ENCODE measurements at regions not wholly inside any gene's neighbourhood (a gene's known extent, or its start where the extent isn't known, plus 50 kb on each side); places are given as distances from the start of the nearest gene placed in this dataset.

DNA sequence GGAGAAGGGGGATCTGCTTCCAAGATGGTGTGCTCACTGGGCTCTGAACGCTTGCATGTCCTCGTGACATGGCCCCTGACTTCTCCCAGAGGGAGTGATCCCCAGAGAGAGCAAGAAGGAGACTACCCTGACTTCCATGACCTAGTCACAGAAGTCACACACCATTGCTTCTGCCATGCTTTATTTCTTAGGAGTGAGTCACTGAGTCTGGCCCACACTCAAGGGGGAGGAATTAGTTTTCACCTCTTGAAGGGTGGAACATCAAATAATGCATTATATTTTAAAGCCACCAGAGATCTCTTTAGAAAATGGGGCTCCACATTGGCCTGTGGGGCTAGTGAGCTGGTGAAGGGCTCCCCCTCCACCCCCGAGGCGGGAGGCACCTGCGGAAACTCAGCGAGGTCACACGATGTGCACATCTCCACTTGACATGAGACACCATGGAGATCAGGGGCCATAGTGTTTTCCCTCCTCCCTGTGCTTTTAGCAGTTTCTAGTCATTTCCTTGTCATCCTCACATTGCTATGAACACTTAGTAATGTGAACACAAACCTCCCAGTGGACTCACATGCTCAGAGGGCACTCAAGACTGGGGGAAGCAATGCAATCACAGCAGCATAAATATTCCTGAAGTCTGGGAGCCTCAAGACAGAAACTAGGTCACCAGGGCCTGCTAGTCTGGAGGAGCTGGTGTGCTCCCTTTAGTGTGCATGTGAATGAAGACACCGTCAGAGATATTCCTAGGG, 87.4 kb upstream of the FZD10 start:
- DNase-seq: no peak

DNA sequence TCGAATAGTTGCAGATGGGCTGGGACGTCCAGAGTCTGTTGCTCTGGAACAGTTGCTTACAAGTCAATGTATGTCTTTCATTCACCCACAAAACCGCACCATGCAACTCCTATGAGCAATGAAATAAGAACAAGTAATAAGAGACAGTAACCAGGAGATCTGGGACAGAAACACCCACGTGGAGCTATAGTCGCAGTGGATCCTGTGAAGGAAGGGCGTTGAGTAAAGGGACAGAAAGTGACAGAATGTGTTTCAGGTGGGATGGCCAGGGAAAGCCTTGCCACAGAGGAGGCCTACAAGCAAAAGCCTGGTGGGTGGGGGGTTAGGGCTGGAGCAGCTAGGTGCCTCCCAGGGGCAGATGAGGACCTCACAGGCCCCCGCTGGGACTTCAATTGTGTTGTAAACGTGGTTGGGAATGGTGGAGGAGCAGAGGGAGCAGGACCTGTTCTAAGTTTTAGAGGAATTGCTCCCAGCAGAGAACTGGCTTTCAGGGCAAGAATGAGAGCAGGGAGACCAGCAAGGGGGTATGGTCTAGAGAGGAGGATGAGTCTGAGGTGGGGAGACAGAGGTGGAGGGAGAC, 86.7 kb upstream of the FZD10 start:
- DNase-seq: no peak

DNA sequence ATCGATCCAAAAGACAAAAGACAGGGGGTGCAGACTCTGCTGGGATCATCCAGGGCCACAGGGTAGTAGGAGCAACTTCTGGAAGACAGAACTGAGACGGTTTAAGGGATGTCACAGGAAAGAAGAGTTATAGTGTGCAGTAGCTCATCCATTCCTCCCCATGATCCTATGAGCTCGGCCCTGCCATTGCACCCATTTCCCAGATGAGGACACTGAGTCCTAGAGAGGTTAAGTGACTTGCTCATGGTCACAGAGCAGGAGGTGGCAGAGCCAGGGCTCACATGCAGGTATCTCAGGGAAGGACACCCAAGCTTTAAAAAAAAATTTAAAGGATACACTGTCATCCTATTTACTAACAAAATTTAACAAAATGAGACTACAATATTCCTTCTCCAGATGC, 86.1 kb upstream of the FZD10 start:
- no peak for DNase-seq

DNA sequence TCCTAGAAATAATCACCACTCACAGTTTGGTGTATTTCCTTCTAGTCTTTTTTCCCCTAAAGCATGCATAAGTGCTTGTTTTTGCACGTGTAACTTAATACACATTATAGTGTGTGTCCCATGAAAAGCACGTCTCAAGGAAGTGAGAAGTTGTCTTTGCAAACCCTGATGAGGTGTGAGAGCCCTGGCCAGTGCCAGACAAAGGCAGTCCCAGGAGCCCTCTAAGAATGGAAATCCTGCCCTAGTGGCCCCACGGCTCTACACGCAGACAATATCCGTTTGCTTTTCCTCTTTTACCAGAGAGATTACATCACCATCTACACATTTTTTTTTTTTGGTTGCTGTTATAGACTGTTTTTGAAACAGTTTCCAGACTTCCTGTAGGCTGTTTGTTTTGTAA, 85.5 kb upstream of the FZD10 start:
- no peak for DNase-seq

DNA sequence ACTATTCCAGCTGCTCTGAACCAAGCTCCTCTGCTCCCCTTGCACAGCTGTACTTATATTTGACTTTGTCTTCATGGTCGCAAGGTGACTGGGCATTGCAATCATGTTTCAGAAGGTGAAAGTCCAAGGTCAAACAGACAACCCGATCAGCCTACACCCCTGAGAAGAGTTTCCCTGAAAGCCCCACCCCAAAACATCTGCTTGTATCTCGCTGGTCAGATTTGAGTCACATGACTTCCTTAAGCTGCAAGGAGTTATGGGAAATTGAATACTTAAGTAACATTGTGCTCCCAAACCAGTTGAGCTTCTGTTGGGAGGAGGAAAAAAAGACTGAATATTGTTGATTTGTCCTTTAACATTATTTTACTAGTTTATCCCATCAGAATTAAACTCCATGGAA, 83.4 kb upstream of the FZD10 start:
- no peak for DNase-seq

DNA sequence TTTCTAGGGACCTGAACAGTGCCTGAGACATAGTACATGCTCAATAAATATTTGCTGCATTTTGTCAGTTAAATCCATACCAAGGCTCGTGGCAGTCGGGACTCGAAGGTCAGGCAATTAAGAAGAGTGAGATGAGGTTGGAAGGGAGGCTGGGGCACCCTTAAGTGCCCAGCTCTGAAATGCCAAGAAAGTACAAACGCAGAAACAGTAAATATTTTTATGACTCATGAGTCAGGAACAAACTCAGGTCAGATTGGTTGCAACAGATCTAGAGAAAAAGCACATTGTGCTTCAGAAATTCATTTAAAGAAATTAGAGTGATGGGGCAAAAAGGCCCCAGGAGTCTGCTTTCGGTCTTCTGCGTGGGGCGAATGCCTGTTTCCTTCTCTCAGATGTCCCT, 83.0 kb upstream of the FZD10 start:
- no peak for DNase-seq

DNA sequence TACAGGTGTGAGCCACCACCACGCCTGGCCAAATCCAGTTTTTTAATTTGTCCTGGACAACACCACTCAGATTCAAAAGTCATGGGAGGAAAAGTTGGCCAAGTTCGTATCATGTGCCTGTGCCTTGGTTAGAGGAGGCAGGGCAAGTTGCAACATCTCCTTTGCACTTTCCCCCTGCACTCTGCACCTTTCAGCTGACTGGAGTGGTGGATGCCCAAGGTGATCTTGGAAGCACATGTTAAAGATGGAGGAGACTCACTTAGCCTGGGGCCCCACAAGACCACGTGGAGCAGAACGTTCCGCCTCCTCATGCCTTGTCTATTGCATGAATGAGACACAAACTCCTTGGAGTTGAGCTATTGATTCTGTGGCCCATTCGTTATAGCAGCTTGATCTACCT, 82.1 kb upstream of the FZD10 start:
- no peak for DNase-seq

DNA sequence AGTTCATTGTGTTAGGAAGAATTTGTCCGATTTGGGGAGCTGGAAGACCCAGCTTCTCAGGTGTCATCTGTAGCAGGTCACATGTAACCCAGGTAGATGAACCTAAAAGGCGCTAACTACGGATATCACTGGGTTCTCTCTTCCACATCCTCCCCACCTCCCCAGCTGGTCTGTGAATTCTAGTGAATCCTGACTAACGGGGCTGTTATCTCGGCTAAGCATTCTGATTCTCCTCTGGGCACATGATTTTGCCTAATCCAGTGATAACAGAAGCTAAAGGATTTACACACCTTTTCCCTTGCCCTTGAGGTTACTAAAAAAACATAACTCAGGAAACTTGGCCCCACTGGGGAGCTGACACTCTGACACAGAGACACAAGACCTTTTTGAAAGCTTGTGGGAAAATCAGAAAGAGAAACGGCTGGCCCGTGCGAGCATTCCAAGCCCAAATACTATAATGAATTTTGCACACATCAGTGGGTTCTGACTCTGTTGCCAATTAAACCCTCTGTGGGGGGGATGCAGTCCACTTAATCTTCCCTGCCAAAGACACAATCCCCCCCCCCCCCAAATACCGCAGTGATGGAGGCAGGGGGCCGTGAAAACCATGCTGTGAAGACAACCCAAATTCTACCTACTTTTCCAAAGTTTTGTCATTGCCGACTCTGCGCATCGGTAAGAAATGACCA, 81.0 kb upstream of the FZD10 start:
- DNase-seq: no peak

DNA sequence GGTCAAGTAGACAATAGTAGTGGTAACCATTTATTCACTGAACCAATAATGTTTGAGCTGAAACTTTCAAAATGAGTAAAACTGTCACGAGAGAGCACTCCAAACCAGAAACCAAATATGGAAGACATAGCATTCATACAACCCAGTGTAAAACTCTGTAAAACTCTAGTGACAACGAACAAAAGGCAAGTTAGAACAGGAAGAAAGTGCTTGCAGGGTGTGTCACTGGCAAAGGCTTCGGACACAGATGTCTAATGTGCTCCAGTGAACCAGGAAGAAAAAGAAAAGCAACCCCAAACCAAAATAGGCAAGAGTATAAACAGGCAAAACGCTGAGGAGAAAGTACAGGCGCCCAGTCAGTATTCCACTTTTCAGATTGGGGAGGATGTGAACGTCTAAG, 79.3 kb upstream of the FZD10 start:
- no peak for DNase-seq

DNA sequence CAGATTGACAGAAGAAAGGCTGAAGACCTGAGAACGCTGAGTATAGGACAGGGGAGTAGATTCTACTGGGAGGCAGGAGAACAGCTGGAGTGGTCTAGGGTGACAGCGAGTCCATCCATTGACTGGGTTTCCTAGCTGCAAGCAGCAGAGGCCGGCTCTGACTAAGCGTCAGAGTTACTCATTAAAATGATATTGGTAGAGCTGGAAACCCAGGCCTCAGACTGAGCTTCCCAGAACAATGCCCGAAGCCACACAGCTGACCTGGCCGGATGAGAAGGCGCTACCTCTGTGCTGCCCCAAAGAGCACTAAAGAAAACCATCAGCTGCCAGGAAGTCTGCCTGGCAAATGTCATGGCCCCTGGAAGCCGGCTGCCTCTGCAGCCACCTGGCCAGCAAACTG, 78.5 kb upstream of the FZD10 start:
- no peak for DNase-seq

DNA sequence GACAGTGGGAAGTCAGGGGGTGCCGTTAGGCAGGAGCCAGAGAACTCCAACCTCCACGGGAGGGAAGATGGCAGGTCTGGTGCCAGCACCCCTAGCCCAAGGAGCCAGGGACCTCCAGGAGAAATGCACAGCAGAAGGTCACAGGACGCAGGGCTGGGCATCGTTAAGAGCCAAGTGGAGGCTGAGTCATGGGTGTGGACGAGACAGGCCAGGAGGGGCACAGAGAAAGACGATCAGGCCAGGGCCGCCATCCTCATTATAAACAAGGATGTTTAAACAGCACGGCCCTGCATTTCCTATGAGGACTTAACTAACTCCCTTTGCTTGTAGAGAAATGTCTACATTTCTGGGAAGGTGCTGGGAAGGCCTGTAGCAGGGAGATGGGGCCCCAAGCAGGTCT, 77.9 kb upstream of the FZD10 start:
- DNase-seq: no peak

DNA sequence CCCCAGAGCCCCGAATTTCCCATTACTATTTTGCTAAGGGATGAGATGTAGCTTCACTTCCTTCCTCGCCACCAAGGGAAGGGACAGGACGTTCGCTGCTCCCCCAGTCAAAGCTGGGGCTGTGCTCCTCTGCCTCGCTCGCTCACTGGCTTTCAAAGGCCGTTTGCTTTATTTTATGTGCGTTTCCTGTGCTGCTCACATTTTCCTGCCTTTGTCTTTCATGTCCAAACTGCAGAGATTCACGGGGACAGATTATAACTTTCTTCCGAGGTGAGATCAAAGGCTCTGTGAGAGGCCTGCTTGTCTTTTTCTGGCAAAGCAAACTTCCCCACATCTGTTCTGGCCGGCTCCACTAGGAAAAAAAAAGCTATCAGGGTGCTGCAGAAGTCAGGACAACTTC, 76.0 kb upstream of the FZD10 start:
- no peak for DNase-seq

DNA sequence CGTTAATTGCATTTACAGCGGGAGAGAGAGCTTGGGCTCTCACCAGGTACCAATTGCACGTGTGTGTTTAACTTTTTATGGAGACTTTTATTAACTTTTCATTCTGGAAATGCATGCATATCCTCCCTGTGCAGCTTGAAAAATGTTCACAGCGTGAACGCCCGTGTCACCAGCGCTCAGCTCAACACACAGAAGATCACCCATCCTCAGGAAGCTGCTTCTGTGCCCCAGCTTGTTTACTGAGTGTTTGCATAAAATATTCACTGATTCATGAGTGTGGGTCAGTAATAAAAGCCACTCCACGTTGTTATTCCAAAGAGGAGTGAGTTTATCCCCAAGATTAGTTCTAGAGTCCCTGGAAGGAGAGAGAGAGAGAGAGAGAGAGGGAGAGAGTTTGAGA, 75.5 kb upstream of the FZD10 start:
- no peak for DNase-seq

DNA sequence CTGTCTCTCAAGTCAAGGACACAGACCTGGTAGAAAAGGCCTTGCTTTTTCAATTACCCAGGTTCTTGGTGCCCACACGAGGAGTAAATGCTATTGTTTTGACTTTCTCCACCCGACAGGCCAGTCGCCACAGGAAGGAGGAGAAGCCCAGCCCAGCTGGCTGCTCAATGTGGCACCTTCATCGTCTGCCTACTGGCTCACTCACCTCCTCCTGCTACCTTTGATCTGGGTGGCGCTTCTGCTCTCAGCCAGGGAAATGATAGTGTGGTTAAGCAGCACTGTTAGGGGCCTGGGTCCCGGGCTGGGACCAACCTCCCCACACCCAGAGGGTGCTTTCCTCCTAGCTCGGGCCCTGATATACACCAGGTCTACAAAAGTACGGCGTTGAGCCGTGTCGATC, 75.0 kb upstream of the FZD10 start:
- DNase-seq: no peak

DNA sequence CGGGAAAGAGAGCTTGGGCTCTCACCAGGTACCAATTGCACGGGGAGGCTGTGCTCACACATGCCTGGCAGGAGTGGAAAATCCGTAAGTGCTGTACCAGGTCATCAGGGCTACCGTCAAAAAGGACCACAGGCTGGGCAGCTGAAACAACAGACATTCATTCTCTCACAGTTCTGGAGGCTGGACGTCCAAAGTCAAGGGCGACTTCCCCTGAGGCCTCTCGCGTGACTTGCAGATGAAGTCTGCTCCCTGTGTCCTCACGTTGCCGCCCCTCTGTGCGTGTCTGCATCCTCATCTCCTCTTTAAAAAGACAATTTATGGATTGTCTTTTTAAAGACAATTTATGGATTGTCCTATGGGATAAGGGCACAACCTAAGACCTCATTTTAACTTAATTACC, 73.8 kb upstream of the FZD10 start:
- DNase-seq: no peak

DNA sequence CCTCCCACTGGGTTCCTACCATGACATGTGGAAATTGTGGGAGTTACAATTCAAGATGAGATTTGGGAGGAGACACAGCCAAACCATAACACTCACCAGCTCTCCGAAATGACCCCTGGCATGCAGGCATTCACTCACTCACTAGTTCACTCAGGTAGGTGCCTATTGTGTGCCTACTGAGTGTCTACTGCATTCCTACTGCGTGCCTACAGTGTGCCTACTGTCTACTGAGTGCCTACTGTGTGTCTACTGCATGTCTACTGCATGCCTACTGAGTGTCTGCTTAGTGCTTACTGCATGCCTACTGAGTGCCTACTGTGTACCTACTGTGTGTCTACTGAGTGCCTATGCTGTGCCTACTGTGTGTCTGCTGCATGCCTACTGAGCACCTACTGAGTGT, 71.7 kb upstream of the FZD10 start:
- no peak for DNase-seq

DNA sequence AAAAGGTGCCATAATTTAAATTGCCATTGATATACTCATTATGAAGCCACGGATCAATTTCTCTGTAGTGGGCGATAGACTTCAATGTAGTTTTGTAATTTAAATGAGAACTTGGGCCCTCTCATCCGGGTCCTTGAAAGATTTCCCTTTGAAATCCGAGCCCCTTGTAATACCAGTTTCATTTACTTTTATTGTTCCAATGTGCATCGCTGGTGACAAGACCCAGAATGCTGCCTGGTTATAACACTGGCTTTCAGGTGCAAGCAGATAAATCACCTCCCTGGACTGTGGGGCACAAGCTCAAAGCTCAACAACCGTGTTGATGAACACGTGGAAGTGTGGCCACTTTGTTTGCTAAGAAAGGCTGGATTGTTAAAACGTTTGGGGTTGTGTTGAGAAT, 68.9 kb upstream of the FZD10 start:
- no peak for DNase-seq

DNA sequence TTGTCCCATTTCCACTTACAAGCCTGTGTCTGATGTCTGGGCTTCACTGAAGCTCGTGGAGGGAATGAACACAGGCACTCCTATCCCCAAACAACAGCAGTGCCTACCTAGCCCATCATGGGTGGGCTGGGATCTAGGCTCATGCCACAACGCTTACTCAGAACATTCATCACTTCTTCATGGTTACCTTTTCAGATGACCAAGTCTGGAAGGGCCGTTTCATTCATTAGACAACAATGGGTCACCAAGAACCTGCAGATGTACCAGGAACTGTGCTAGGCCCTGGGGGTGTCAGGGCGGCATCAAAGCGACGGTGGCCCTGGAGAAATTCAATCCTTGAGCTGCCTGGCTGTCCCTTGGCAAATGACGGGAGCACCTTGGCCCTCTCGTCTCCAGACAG, 64.9 kb upstream of the FZD10 start:
- DNase-seq: no peak

DNA sequence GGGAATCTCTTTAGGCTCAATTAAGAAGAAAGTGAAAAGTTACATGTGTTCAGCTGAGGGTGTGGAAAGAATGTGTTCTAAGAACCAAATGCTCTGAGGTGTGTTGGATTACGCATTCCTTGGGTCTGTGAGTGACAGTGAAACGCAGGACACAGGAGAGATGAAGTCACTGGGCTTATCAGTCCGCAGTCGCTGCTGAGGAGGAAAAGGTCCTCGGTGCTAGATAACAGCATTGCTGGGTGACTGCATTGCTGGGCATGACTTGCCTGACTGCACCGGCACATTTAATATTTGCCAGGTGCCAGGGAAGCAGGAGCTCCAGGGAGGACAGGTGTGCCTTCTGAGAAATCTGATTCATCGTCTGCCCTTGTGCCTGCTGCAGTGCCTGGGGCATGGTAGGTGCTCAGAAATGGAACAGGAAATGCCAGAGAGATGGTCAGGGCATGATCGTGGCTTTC, 64.4 kb upstream of the FZD10 start:
- no peak for DNase-seq

DNA sequence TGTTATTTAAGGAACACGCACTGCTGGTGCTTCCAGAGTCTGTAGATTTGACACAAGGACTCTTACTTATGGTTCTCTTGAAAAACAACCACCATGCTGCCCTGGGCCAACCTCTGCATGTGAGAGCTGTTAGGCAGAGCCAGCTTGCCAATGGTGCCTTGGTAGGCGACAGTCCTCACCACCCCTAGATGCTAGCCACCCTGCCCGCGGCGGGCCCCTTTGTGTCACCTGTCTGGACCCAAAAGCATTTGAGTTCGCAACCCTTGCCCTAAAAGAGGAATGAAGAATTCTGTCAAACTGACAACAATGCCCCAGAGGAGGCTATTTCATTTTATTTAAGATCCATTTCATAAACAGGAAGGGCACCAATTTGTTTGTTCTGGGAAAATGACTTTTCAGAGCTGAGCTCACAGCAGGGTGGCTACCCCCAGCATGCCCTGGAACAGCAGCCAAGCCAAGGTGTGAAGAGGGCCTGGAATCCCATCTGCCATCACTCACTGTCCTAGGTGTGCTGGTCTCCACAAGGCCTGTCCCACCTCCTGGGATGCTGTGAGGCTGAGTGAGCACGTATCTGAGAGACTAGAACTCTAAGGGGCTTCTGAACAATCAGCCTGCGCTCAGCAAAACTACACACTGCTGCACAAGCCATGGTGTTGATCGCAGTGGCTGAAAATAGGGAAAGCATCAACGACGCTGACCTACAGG, 63.8 kb upstream of the FZD10 start:
- no peak for DNase-seq

DNA sequence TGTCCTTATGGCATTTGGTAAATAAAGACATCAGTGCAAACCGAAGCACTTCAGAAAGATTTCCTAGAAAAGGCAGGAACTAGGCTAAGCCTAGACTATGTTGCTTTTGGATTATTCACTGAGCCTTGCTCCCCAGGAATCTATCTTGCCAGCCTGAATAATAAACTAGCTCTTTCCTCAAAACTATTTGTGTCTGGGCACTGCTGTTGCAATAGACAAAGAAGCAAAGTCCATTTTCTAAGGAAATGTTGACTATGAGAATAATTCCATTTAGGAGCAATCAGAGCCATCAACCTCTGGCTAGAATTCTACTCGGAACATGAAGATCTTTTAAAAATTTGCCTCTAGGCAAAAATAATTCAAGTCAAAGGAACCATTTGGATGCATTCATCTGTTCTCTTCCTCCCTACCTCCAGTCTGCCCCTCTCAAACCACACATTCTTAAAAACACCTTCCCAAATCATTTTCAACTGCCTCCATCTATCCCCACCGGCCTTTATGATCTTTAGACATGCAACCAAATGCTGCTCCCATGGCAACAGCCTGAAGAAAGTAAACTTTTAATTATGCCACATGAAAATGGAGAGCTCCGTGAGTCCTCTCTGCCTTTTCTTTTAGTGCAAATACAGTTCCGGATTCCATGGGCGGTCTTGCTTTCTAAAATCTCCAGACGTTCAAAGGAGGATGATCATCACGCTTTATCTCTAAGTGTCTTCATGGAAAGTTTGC, 61.5 kb upstream of the FZD10 start:
- no peak for DNase-seq

DNA sequence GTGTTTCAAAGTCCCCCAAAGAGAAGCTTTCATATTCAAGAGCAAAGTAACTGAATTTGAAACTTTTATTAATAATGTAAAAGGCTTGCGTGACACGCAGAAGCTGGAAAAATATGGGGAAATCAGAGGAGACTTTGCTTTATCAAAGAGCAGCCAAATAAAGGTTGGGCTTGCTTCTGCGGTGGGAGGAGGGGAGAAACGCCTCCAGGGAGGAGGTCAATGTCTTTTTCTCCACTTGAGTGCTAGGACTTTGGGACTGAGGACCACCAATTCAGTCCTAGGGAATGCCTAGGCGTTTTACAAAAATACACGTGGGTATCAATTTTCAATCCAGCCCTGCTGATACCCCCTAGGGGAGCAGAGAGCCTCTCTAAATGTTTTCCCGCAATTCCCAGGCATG, 60.9 kb upstream of the FZD10 start:
- no peak for DNase-seq

DNA sequence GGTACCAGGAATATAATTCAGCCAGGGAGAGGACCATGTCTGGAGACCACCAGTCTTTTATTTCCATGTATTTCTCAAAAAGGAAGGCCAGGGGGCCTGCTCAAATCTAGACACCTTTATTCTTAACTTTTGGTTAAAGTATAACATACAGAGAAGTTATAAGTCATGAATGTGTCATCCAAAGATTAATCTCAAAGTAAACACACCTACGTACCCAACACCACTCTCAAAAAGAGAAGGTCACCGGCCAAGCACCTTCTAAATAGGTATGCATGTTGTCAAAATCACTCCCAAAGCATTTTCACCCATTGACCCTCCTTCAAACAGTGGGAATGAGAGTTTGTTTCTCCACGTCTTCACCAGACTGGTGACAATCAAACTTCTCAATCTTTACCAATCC, 60.0 kb upstream of the FZD10 start:
- no peak for DNase-seq
